T-helper 1 cell treated with Interleukin-12 subunit alpha and Interleukin-12 subunit beta and Interleukin-4 antibody, amounts not matched to agents 30 ng/mL and 1 ng/mL, for 36 hours (primary cell): ENCODE measurements at regions not wholly inside any gene's neighbourhood (a gene's known extent, or its start where the extent isn't known, plus 50 kb on each side); places are given as distances from the start of the nearest gene placed in this dataset.

Experiments
- intact Hi-C: fragments of 100-400 bp; cut with micrococcal nuclease; formaldehyde crosslinking; loops from one replicate; pipeline ENCODE4 v1.15.1; 2024

DNA sequence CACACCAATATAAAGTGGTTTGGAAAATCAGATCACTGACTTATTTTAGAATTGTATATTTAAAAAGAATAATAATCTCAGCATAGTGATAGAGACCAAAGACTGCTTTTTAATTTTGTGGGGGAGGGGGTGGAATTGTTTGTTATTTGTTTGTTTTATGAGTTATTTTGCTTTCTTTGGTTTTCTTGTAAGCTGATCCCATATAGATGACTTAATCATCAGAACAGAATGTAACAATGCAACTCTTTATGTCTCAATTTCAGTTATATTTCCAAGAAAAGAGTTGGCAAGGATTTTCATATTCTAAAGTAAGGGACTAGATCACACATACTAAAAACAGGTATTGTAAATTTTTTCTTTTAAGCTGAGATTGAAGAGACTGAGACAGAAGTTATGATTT, 984.9 kb downstream of the TLE4 start:
- intact Hi-C loops = no loop called here

DNA sequence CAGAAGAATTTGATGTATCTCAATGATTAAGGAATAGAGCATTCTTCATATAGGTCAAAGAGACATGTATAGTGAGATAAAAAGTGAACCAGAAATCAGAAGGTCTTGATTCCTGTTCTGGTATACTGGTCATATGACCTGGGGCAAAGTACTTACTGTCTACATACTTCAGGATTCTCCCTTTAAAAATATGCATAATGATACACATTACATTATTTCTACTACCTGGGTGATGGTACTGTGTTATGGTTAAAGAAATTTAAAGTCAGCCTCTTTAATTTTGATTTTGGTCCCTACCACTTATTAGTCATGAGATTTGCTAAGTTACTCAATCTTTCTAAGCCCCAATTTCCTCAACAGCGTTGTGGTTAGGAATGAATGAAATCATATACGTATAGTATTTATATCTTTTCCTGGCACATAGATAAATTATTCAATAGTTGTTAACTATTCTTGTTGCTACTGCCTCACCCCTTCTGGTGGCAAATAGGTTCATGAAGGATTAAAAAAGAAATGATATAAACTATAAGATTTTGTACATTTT, 984.1 kb downstream of the TLE4 start:
- intact Hi-C loops = no loop called here

DNA sequence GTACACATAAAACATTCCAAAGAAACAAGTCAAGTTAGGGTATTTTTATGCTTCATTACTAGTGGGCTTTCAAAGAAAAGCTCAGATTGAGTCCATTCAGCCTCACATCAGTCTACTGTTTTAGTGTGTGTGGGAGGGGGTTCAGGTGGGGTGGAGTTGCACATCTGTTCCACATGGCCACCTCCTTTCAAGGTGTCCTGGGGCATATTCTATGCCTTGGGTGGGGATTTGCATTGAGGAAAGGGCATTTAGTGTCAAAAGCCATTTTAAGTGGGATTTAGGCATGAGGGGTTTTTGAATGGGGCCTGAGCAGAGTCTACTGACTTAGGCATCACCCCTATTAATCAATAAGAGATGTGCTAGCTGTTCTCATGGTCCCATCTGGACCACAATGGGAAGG, 983.1 kb downstream of the TLE4 start:
- intact Hi-C loops = no loop called here

DNA sequence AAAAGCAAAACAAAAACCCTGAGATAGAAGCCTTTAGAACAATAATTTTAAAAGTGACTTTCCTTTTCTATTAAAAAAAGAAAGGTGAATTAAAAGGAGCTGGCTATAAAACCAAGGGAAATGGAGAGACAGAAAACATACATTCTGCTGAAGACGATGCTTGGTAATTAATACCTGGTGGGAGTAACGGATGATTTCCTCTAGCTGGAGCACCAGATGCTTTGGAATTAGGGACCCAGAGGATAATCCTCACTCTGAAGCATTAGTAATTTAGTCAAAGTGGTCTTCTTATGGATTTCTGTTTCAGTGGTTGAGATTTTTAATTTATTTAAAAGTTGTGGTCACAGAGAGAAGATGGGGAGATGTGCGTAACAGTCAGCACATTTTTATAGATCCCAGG, 982.5 kb downstream of the TLE4 start:
- intact Hi-C loops = no loop called here

DNA sequence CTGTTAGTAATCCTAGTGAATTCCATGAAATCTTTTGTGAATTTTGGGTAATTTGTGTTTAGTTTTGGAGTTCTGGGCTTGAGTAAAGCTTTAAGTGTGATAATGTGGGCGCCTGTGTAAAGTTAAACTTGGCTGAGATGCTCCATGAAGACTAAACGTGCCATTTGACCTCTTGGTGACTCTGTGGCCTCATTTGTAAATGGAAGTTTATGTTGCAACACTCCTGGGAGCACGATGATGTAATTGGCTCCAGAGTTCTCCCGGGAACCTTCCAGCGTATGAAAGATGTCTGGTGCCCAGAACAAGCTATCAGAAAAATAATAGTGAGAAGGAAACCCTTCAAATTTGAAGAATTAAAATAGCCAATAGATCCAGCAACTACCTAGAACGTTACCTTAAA, 981.2 kb downstream of the TLE4 start:
- intact Hi-C loops = no loop called here

DNA sequence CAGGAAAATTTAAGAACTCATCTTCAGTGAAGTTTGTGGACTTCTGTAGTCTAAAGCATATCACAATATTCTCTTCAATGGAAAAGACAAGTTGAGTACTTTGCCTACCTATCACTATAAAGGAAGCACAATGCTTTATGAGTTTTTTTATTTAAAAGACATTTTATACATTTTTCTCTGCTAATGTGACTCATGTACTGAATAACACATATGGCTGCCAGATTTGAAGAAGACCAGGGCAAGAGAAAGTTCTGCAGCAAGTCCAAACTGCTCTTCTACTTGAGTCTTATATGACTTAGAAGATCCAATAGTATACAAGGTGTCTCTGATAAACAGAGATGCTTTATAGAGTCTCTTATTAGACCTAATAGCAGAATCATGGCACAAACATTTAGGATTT, 978.4 kb downstream of the TLE4 start:
- intact Hi-C loops = no loop called here

DNA sequence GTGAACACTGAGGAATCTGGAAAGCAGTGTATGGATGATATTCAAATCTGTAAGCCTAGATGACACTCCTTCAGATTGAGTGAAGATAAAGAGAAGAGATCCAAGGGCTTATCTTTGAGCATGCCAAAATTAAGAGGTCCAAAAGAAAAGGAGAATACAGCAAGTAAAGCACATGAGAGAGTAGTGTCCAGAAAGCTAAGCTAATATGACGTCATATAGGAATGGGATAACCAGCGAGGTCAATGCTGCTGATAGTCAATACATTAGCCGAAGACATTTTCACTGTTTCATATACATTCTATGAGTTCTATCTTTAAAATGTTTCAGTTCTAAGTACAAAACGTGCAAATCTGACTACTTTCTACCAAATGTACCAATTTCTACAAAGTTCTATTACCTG, 975.8 kb downstream of the TLE4 start:
- intact Hi-C loops = no loop called here

DNA sequence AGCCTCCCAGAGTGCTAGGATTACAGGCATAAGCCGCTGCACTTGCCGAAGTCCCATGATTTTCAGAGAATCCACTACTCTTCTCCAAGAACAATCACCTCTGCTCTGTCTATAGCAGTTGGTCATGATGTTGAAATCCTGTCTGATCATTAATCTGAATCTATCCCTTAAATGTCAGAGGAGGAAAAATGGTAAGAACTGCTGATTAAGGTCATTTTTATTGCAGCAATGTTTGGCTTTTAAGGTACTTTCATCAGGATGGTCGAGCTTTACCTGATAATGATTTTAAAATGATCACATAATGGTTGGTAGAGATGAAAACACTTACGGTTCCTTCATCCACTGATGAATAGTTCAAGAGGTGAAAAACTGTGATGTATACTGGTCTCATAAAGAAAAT, 968.6 kb downstream of the TLE4 start:
- intact Hi-C loops = no loop called here

DNA sequence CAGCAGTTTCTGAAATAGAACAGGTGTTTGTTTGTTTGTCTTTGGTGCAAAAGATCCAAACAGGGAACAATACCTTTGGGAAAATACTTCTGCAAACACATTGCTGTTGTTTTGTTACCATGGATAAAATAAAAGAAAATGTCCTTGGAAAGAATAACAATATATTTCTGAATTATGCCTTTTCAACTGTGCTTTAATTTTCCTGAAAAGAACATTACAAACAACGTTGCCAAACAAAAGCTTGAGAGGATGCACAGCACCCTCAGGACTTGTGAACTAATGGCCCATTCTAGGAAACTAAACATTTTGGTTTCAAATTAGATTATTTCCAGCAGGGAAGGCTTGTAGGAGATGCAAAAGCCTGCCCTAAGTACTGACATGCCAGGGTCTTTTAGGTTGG, 967.2 kb downstream of the TLE4 start:
- intact Hi-C loops = loop anchor here (10.0 kb wide), 1 partner anchor 1466 kb away; no protein-coding TSS in a partner anchor

DNA sequence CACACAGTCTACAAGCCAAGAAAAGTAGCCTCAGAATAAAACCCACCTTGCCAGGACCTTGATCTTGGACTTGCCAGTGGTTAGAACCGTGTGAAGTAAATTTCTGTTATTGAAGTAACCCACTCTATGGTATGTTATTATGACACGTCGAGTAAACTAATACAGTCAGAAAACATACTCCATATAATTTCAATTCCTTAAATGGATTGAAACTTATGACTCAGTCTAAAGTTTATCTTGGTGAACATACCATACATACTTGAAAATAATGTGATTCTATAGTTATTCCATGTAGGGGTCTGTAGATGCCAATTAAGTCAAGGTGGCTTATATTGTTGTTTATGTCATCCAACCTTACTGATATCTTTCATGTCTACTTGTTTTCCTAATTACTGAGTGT, 950.7 kb downstream of the TLE4 start:
- intact Hi-C loops = no loop called here

DNA sequence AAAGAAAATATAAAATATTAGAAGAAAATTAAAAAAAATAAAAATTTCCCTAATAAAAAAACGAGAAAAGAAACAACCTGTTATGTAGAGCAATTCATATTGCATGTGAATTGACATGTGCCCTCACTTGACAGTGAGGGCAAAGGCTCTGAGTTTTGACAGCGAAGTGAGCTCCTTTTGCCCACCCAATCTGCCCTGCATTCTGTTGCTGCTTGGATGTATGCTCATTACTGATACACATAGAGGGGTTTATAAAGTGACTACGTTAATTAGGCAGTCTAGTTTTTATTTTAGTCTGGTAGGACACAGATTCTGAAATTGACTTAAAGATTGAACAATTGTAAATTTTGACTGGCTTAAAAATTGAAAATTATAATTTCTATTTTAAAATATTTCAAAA, 949.4 kb downstream of the TLE4 start:
- intact Hi-C loops = no loop called here

DNA sequence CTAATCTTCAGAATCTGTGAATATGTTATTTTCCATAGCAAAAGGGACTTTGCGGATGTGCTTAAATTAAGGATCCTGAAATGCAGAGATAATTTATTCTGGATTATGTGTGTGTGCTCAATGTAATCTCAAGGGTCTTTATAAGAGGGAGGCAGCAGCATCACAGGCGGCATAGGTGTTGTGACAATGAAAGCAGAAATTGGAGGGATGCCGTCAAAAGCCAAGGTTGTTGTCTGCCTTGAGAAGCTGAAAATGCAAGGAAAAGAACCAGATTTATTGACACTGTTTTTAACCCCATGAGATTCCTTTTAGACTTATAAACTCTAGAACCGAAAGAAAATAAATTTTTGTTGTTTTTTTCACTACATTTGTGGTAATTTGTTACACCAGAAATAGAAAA, 948.5 kb downstream of the TLE4 start:
- intact Hi-C loops = no loop called here

DNA sequence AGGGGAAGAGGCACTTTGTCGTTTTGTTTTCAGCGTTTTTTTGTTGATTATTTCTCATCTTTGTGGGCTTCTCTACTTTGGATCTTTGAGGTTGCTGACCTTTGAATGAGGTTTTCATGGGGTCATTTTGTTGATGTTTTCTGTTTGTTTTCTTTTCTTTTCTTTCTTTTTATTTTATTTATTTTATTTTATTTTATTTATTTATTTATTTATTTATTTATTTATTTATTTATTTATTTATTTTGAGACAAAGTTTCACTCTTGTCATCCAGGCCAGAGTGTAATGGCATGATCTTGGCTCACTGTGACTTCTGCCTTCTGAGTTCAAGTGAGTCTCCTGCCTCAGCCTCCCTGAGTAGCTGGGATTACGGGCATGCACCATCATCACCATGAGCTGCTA, 946.7 kb downstream of the TLE4 start:
- intact Hi-C loops = no loop called here

DNA sequence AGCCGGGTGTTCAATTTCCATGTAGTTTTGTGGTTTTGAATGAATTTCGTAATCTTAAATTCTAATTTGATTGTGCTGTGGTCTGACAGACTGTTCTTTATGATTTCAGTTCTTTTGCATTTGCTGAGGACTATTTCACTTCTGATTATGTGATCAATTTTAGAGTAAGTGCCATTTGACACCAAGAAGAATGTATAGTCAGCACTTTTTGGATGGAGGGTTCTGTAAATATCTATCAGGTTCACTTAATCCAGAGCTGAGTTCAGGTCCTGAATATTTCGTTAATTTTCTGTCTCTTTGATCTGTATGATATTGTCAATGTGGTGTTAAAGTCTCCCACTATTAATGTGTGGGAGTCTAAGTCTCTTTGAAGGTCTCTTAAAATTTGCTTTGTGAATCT, 944.9 kb downstream of the TLE4 start:
- intact Hi-C loops = no loop called here

DNA sequence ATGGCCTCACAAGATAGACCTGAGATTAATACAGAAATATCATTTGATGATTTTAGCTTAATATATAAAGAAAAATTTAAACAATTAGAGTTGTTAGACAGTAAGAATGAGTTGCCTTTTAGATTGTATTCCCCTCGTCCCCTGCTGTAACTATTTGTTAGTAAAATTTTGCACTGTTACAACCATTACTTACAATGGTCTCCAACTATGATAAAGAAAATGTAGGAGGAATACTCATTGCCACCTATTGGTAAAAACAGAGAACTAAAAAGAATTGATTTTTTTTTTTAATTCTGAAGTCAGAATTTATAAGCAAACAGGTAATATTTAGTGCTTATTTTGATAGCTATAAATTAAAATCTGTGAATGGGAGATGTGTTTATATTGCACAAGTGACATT, 937.6 kb downstream of the TLE4 start:
- intact Hi-C loops = no loop called here

DNA sequence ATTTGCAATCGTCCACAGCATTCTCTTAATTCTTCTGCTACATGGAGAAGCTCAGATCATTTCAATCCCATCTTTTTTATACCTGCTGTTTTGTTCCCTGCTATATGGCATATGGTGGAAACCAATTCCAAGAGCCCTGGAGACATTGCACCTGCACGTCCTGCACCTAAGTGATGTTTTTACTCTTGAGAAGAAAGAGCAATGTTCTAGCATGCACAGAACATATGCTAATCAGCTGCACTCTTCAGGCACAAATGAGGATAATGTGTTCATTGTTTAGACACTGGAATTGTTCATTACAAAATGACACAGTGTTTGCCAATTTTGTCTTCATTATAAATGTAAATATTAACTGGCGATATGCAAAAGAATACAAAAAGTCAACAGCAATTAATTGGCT, 935.8 kb downstream of the TLE4 start:
- intact Hi-C loops = no loop called here

DNA sequence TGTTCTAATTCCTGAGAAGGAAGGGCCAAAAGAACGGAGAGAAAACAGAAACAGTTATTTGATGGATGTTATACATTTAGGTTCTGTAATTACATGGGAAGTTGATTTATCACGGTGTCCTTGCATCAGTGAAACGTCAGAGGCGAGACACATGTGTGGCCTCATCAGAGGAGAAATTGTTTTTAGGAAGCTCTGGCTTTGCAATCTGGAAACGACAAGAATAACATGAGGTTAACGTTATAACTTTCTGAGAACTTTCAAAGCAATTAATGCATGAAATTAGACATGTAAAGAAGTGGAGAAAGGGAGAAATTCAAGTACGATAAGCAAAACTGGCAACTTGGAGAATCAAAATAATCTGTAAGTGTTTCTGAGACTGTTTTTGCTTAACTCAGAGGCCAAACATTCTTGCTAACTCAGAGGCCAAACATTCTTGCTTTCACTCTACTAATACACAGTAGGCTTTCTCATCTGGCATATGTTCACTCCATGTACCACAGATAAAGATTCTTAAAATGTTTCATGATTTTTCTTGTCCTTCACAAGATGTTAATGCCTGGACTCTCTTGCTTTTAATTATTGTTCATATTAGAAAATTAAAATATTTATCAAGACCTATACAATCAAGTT, 933.0 kb downstream of the TLE4 start:
- intact Hi-C loops = no loop called here

DNA sequence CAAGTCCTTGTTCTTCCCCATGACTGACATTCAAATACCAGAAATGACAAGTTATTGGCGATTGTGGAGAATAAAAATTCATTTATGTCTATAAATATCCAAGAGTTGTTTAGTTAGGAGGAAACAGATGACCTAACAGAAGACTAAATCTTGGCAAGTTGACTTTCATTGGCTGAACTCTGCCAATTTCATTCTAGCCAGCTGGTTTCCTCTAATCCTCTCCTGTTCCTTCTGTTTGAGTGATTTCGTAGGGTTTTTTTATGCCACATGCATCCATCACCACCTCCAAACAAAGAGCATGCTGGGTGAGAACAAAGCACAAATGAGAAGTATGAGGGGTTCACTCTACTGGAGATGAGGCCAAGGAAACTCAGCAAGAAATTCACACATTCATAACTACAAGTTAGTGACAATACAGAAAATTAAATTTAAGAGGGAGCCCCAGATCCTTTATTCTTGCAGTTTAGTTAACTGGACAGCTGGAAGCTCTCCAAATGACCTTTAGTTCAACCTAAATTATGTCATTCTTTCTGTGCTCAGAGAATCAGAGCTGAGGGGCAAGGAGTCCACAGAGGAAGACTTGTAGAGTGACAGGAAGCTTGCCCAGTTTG, 932.0 kb downstream of the TLE4 start:
- intact Hi-C loops = no loop called here

DNA sequence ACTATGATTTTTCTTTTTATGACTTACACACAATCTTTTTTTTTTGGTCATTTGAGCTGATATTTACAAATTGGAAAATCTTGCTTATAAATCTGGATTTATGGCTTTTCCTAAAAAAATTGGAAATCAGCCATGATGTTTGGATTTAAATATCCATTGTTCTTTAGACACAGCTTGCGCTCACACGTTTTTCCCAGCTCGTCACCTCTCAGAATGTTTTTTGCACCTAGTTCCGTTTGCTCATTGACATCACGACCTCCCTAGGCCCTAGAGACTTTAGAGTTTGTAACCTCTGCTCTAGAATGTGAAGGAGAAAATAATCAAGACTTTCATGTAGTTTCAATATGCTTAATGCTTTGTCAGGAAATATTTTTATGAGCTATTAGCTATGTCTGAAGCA, 930.5 kb downstream of the TLE4 start:
- intact Hi-C loops = no loop called here

DNA sequence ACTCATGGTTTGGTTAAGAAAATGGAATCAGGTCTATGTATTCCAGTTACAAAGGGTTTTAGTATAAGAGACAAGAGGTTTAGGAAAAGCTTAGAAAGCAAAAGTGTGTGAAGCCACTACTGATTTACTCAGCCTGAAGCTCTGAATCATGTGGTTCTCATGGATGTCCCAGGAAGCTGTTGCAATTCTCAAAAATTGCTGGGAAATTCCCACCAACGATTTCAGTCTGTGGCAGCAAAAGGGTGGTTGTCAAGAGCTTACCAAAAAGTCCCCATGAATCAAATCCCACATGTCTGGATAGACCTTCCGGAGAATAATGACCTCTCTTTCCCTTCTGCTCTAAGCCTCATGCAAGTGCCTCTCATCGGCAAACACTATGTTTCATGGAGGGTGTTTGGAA, 929.9 kb downstream of the TLE4 start:
- intact Hi-C loops = no loop called here

DNA sequence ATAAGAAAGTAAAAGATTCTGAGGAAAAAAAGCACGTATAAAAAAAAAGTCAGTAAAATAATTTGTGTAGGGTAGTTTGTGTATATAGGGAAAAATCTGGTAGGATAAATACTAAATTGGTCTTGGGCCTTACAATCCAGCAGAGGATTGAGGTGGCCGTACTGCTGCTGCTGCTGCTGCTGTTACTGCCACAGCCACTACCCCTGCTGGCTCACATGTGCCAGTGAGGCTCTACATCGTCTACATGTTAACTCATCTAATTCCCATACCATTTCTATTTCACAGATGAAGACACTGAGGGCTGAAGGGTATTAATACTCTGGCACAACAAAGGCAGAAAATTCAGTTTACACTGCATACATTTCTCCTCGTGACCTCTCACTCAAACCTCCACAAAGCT, 928.5 kb downstream of the TLE4 start:
- intact Hi-C loops = no loop called here

DNA sequence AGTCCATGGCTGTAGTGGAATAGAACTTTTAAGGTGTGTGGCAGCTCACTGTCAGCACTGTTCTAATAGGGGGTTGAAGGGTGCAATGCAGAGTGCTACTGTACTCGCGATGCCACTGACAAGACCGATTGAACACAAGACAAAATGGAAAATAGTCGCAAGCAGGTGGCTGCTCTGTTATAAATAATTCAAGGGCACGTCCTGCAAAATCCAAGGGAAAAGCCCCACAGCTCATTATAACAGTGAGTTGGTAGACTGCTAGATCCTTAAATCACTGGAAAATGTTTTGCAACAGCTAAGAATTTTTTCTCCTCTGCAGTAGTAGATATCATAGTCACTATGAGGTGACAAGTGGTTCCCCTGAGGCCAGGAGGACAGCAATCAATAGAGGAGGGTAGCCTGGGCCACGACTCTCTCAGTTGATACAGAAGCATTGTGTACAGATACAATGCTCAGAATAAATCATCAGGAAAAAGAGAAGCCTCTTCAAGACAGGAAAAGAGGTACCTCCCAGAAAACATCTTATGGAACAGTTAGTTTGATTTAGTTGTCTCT, 926.3 kb downstream of the TLE4 start:
- intact Hi-C loops = no loop called here

DNA sequence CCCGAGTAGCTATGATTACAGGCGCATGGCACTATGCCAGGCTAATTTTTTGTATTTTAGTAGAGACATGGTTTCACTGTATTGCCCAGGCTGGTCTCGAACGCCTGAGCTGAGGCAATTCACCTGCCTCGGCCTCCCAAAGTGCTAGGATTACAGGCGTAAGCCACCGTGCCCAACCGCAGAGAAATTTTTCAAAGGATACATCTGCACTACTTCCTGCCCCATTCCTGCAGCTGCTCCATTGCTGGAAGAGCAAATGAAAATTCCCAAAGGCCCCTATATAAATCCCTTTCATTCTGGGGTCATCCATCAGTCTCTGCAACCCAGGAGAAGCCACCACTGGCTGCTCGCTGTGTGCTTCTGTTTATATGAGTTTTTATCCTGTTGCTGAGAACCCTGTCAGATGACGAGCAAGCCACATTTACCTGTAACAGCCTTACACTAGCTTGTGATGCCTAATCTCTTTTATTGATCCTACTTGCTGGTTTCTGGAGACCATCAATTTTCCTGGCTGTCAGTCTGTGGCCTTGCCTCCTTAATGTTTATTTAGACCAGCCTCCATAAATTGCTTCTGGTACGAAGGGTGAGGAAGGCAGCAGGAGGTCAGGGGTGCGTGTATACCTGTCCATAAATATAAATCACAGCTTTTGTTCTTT, 925.3 kb downstream of the TLE4 start:
- intact Hi-C loops = no loop called here
